Activated CD4-positive, alpha-beta memory T cell treated with anti-CD3 and anti-CD28 coated beads for 36 hours (primary cell): ENCODE measurements at regions not wholly inside any gene's neighbourhood (a gene's known extent, or its start where the extent isn't known, plus 50 kb on each side); places are given as distances from the start of the nearest gene placed in this dataset.

ENCODE experiments used
- CTCF ChIA-PET: fragments of 350-600 bp; sonication (Branson Sonifier 250); formaldehyde crosslinking; loops from one replicate; lab custom pipeline; 2021; ENCODE audit warnings: antibody characterized with exemption, inconsistent platforms; lab: Charles Lee
- POLR2A ChIA-PET: fragments of 350-600 bp; sonication (Branson Sonifier 250); formaldehyde crosslinking; loops from one replicate; lab custom pipeline; 2021; ENCODE audit warnings: antibody characterized with exemption; lab: Charles Lee
- DNase-seq: peaks from one replicate; pipeline ENCODE4 v3.0.0-alpha.2; 2020
- H3K27ac Mint-ChIP-seq: one replicate; pipeline ENCODE4 v1.8.0; 2021; ENCODE audit warnings: mixed read lengths
- H3K27me3 Mint-ChIP-seq: one replicate; pipeline ENCODE4 v1.8.0; 2021; ENCODE audit warnings: mixed read lengths
- H3K36me3 Mint-ChIP-seq: one replicate; pipeline ENCODE4 v1.8.0; 2021; ENCODE audit warnings: mixed read lengths
- H3K4me1 Mint-ChIP-seq: one replicate; pipeline ENCODE4 v1.8.0; 2021; ENCODE audit warnings: low read depth, mixed read lengths
- H3K4me3 Mint-ChIP-seq: one replicate; pipeline ENCODE4 v1.8.0; 2021; ENCODE audit warnings: mild to moderate bottlenecking, mixed read lengths
- H3K9me3 Mint-ChIP-seq: one replicate; pipeline ENCODE4 v1.8.0; 2021; ENCODE audit warnings: mixed read lengths
- intact Hi-C: fragments of 100-400 bp; cut with micrococcal nuclease; formaldehyde crosslinking; loops from one replicate; pipeline ENCODE4 v1.15.1; 2023

DNA sequence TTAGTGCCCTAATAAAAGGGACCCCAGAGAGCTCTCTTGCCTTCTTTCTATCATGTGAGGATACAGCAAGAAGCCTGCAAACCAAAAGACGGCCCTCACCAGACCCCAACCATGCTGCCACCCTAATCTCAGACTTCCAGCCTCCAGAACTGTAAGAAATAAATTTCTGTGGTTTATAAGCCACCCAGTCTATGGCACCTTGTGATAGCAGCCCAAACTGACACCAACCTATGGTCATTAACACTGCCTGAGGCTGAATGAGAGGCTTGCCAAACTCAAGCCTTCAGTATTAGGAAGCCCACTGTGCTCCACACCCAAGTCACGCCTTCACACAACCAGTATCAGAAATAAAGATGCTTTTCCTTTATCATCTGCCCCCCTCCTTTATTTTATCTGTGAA lies 127.3 kb upstream of the KLF3 start:
- no peak for DNase-seq
- H3K4me3 Mint-ChIP-seq = no peak overlapping the region
- ChIA-PET CTCF (no interaction called here), POLR2A (no interaction called here)
- intact Hi-C loops = no loop called here
- no peaks in the 10 kb centered on the region for H3K36me3 Mint-ChIP-seq
- no peaks in the 10 kb centered on the region for H3K9me3 Mint-ChIP-seq
- peaks cover 10% of the 10 kb centered on the region for H3K27me3 Mint-ChIP-seq
- H3K27ac Mint-ChIP-seq = no peak overlapping the region
- peaks cover 6% of the 10 kb centered on the region for H3K4me1 Mint-ChIP-seq

DNA sequence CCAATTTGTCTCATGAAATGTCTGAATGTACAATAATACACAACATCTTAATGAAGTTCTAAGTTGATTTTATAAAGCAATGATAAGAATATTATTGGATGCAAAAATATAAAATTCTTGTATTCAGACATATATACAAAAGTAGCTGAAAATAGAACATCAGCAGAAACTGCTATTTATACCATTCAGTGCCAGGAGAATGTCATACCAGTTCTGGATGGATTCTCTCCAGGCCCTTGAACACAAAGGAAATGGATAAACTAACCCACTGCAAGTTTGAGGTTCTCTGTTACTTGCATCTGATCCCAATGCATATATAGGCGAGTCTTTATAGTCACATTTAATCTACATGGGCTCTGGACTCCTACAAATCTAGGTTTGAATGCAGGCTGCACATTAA lies 126.3 kb upstream of the KLF3 start:
- Mint-ChIP-seq H3K27me3 (peaks cover 10% of the 10 kb centered on the region), H3K9me3 (no peaks in the 10 kb centered on the region), H3K27ac (no peak overlapping the region), H3K4me1 (no peaks in the 10 kb centered on the region), H3K36me3 (no peaks in the 10 kb centered on the region), H3K4me3 (no peak overlapping the region)
- ChIA-PET POLR2A (no interaction called here), CTCF (no interaction called here)
- no peak for DNase-seq
- intact Hi-C loops = no loop called here

DNA sequence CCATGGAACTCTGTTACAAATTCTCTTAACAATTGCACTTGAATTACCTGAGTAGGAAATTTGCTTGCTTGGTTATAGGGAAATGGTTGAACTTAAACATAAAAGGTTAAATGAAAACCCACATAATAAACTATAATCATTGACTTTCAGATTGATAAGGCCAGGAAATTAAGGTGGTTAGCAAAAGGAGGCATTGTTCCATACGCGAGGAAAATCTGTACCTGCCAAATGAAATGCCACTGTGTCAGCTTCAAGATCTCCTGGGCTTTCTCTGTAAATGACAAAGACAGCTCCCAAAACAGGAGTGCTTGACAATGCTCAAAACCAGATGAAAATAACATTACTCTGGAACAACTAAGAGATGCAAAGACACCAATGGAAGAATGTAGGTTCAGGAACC lies 125.5 kb upstream of the KLF3 start:
- CTCF ChIA-PET = interaction anchor here (1.0 kb wide), 1 partner anchor 220 kb away, joined by 3 read pairs; no protein-coding TSS in a partner anchor
- Mint-ChIP-seq H3K9me3 (no peaks in the 10 kb centered on the region), H3K27me3 (peaks cover 6% of the 10 kb centered on the region), H3K36me3 (no peaks in the 10 kb centered on the region), H3K27ac (no peak overlapping the region), H3K4me1 (no peaks in the 10 kb centered on the region), H3K4me3 (no peak overlapping the region)
- intact Hi-C loops = no loop called here
- DNase-seq = no peak
- POLR2A ChIA-PET = no interaction called here

DNA sequence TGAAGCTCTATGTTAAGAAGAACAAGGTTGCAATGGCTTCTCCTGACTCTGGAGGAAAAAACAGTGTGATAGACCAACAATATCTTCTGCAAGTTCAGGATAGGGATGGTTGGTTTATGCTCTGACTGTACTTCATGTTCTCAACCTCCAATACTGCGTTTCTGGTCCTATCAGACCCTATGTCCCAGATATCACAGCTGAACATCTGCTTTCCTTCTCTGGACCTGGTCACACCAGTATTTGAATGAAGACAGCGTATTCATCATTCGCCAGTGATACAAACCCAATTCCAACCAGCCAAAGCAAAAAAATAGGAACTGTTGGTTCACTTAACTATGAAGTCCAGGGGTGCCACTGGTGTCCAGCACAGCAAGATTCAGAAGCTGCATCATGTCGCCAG lies 124.5 kb upstream of the KLF3 start:
- Mint-ChIP-seq H3K36me3 (no peaks in the 10 kb centered on the region), H3K27ac (no peak overlapping the region), H3K27me3 (peaks cover 6% of the 10 kb centered on the region), H3K9me3 (no peaks in the 10 kb centered on the region), H3K4me3 (no peak overlapping the region), H3K4me1 (no peaks in the 10 kb centered on the region)
- intact Hi-C loops = no loop called here
- CTCF ChIA-PET = interaction anchor here (1.0 kb wide), 1 partner anchor 221 kb away, joined by 3 read pairs; no protein-coding TSS in a partner anchor
- DNase-seq = no peak
- POLR2A ChIA-PET = interaction anchor here (0.7 kb wide), 1 partner anchor 55 kb away, joined by 3 read pairs; no protein-coding TSS in a partner anchor

DNA sequence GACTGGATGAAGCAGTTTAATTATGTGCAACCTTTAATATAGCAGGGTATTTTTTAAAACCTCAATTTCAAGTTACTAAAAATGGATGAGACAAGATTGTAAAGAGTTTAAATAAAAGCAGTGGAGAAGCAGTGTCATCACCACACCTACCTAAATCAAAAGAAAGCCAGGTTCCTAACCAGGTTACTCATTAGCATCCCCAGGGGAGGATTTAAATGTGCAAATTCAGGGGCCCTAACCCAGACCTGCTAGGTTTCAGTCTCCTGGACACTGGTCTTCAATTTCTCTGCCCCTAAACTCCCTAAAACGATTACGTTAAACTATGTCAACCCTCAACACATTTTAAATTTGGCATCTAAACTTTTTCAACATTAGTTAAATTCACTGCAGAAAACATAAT lies 116.9 kb upstream of the KLF3 start:
- Mint-ChIP-seq H3K36me3 (peaks cover 3% of the 10 kb centered on the region), H3K27ac (no peak overlapping the region), H3K27me3 (peaks cover 3% of the 10 kb centered on the region), H3K9me3 (no peaks in the 10 kb centered on the region), H3K4me1 (no peaks in the 10 kb centered on the region), H3K4me3 (no peak overlapping the region)
- CTCF ChIA-PET = no interaction called here
- no peak for DNase-seq
- intact Hi-C loops = no loop called here
- POLR2A ChIA-PET = no interaction called here

DNA sequence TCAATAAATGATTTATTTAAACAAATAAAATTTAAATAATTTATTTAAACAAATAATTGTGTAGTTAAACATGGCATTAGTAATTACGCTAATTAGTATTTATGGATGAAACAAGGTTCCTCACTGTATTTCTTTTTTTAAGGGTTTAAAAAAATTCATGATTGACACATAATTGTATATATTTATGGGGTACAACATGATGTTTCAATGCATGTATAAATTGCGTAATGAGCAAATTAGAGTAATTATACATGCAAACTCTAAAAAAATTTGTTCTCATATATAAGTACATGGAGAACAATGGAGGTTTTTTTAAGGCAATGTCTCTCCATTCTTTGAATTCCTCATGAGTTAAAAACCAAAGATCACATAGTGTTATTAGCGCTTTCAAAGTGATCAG lies 115.7 kb upstream of the KLF3 start:
- ChIA-PET POLR2A (no interaction called here), CTCF (no interaction called here)
- no peak overlapping the region for H3K4me3 Mint-ChIP-seq
- DNase-seq = no peak
- intact Hi-C loops = no loop called here
- no peaks in the 10 kb centered on the region for H3K4me1 Mint-ChIP-seq
- peaks cover 3% of the 10 kb centered on the region for H3K27me3 Mint-ChIP-seq
- no peaks in the 10 kb centered on the region for H3K9me3 Mint-ChIP-seq
- peaks cover 3% of the 10 kb centered on the region for H3K36me3 Mint-ChIP-seq
- no peak overlapping the region for H3K27ac Mint-ChIP-seq

DNA sequence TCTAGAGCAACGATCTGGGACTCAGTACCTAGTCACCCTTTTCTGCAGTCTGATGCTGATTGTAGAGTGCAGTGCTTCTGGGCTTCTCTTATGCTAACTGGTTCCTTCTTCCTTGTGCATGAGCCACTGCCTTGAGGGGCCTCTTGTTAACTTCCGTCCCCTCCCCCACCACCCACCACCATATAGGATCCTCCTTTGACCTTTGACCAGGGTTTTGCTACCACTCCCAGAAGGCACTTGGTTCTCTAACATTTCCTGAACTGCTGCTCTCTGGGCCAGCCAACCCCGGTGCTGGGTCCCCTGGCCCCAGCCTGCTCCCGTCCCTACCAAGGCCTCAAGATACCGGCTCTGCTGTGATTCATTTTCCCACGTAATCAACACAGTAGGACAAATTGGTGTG lies 104.6 kb upstream of the KLF3 start:
- Mint-ChIP-seq H3K4me3 (no peak overlapping the region), H3K36me3 (peaks cover 6% of the 10 kb centered on the region), H3K27ac (no peak overlapping the region), H3K27me3 (peaks cover 13% of the 10 kb centered on the region), H3K9me3 (peaks cover 18% of the 10 kb centered on the region), H3K4me1 (peaks cover 18% of the 10 kb centered on the region)
- intact Hi-C loops = no loop called here
- no peak for DNase-seq
- ChIA-PET CTCF (no interaction called here), POLR2A (interaction anchor here (2.4 kb wide), 1 partner anchor 249 kb away, joined by 13 read pairs; no protein-coding TSS in a partner anchor)

DNA sequence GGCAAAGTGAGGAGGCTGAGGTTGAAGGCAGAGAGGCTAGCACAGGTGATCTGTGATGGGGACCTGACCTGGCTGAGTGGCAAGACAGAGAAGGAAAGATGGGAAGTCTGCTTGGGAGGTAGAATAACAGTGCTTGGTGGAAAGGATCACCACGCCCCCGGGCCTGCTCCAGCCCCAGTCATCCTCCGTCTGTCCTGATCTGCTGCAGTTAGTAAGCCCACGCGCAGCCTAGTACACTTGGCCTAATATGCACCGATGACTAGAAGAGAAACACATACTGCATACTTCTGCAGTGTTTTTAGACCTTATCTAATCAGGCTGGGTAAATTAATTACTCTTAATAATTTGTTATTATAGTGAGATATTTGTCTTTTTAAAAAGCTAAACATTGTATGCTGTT lies 103.7 kb upstream of the KLF3 start:
- intact Hi-C loops = loop anchor here (1.0 to 10.0 kb wide), 6 partner anchors 30 to 254 kb away; partner anchors contain the start of gene KLF3

DNA sequence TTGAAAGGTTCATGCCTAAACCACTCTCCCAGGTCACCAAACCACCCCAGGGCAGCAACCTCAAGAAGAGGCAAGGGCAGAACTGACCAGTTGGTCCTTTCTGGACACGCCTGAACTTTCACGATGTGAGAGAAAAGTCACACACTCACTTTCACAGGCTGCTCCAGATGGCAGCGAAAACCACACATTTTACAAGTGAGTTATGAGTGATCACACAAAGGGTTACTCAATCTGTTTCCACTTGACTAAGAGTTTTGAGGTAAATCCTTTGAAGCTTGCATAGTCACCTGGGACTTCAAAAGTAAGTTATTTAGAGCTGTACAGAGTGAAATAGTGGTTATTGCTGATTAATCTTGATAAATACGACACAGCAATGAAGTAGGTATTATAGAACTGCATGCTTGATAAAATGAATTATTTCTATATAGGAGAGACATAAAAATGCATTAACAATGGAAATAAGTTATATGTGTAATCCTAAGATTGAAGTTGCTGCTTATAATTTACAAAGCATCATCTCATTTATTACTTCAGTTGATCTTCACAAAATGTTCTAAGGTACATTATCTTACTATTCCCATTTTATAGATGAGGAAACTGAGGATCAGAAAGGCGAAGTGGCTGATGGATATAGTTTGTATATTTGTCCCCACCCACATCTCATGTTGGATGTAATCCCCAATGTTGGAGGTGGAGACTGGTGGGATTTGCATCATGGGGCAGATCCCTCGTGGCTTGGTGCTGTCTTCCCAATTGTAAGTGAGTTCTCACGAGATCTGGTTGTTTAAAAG lies 103.0 kb upstream of the KLF3 start:
- H3K4me3 Mint-ChIP-seq = no peak overlapping the region
- H3K27me3 Mint-ChIP-seq = peaks cover 15% of the 10 kb centered on the region
- H3K27ac Mint-ChIP-seq = no peak overlapping the region
- POLR2A ChIA-PET = interaction anchor here (1.4 to 2.4 kb wide), 3 partner anchors 37 to 250 kb away, joined by 3 to 13 read pairs (median 8); no protein-coding TSS in a partner anchor
- CTCF ChIA-PET = interaction anchor here (1.9 kb wide), 1 partner anchor 241 kb away, joined by 7 read pairs; no protein-coding TSS in a partner anchor
- H3K4me1 Mint-ChIP-seq = peaks cover 18% of the 10 kb centered on the region
- H3K36me3 Mint-ChIP-seq = peaks cover 1% of the 10 kb centered on the region
- intact Hi-C loops = loop anchor here (1.0 to 10.0 kb wide), 7 partner anchors 31 to 254 kb away; partner anchors contain the start of gene KLF3
- peak; percentile 58 for DNase-seq
- H3K9me3 Mint-ChIP-seq = peaks cover 4% of the 10 kb centered on the region

More for the DNA sequence above, 103.7 kb upstream of the KLF3 start:
- ChIA-PET CTCF (interaction anchor here (1.9 kb wide), 1 partner anchor 240 kb away, joined by 7 read pairs; no protein-coding TSS in a partner anchor), POLR2A (interaction anchor here (0.5 to 2.4 kb wide), 4 partner anchors 36 to 250 kb away, joined by 3 to 13 read pairs (median 6); no protein-coding TSS in a partner anchor)
- Mint-ChIP-seq H3K4me3 (no peak overlapping the region), H3K9me3 (peaks cover 10% of the 10 kb centered on the region), H3K27ac (no peak overlapping the region), H3K4me1 (peaks cover 18% of the 10 kb centered on the region), H3K36me3 (peaks cover 6% of the 10 kb centered on the region), H3K27me3 (peaks cover 13% of the 10 kb centered on the region)
- no peak for DNase-seq

DNA sequence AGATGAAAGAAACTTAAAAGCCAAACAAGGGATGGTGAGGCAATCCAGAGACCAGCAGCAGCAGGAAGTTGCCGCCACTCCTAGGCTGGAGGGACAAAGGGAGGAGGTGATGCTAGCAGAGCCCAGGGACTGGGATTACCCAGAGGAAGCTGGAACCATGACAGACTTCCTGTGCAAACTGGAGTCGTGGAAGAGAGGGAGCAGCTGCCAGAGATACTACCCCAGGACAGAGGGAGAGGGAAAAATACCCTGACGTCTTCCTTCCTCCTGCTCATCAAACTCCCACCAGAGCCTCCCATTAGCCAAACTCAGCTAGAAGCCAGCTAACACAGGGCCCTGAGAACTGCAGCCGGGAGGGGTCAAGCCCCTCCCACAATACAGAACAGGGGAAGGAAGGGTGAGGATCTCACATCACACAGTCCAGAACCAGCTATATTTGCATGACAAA lies 101.2 kb upstream of the KLF3 start:
- Mint-ChIP-seq H3K4me1 (peaks cover 20% of the 10 kb centered on the region), H3K9me3 (no peaks in the 10 kb centered on the region), H3K36me3 (no peaks in the 10 kb centered on the region), H3K27me3 (peaks cover 18% of the 10 kb centered on the region), H3K27ac (no peak overlapping the region), H3K4me3 (no peak overlapping the region)
- POLR2A ChIA-PET = no interaction called here
- intact Hi-C loops = loop anchor here (5.0 to 10.0 kb wide), 2 partner anchors 100 to 108 kb away; partner anchors contain the start of gene KLF3
- CTCF ChIA-PET = no interaction called here
- no peak for DNase-seq

DNA sequence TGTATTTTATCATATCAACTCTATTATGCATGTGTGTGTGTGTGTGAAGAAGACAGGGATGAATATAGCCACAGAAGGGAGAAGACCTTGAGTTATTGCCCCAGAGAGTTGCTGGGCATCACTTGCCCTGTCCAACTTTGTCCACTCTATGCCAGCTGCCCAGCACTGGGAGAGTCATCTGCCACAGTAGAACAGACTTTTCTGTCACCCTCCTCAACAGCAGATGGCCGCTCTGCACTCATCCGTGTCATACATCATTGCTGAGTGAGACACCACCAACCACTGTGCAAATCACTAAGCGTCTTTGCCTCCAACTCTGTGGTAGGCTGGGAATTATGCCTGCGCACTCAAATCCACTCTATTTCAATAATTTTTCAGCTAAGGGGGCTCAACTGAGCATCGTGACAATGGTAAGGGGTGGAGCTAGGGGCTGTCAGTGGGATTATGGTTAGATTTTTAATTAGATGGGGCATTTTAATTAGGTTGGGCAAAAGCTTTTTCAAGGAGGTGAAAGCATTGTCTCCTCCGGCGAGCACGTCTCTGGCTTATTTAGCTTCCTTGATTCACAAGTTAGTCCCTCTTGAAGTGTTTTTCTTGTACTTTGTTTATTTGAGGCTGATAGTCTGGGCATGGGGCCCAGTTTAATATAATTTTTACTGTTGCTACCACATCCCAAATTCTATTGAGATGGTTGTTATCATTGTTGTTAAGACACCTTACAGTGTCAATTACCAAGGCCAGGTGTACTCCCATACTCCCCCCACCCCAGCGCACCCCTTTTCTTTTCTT lies 100.1 kb upstream of the KLF3 start:
- ChIA-PET POLR2A (no interaction called here), CTCF (no interaction called here)
- peaks cover 20% of the 10 kb centered on the region for H3K4me1 Mint-ChIP-seq
- H3K9me3 Mint-ChIP-seq = no peaks in the 10 kb centered on the region
- H3K27ac Mint-ChIP-seq = no peak overlapping the region
- no peaks in the 10 kb centered on the region for H3K36me3 Mint-ChIP-seq
- peaks cover 18% of the 10 kb centered on the region for H3K27me3 Mint-ChIP-seq
- no peak for DNase-seq
- intact Hi-C loops = loop anchor here (5.0 to 10.0 kb wide), 2 partner anchors 98 to 109 kb away; partner anchors contain the start of gene KLF3
- H3K4me3 Mint-ChIP-seq = no peak overlapping the region
